Heart left ventricle (tissue), 13 donors: ENCODE measurements at regions not wholly inside any gene's neighbourhood (a gene's known extent, or its start where the extent isn't known, plus 50 kb on each side); places are given as distances from the start of the nearest gene placed in this dataset.

Experiments used
- POLR2A ChIP-seq, 2 donors: fragments of 450-650 bp; IDR thresholded peaks; one replicate each; pipeline ENCODE4 v1.6.1; 2017; ENCODE audit warnings: antibody characterized with exemption in 2 of 2, mild to moderate bottlenecking in 2 of 2, moderate library complexity in 2 of 2
- TF ChIP-seq, protein P1 (sequence below), 12 donors: fragments of 200-600 bp; sonication (generic) in 4 of 12; IDR thresholded peaks; one replicate each; pipeline versions ENCODE4 v1.5.0 to v1.8.0; 2018 to 2022; ENCODE audit warnings: antibody characterized with exemption in 12 of 12, mild to moderate bottlenecking in 5 of 12
- donor health status: ischemic (EF 13 %, LVEDD 7.1; RV severe dilation, severe dysfunction).
- donor health status: DM: no; HTN: yes; CAD: no.
- donor health status: DM: no; HTN: no; CAD: no.
- donor health status: ischemic (EF 25% LVEDD 6.9; RV normal size, moderate dysfunction).
- donor health status: ischemic (EF 25% LVEDD 5.7; RV mildly dilated, moderate dysfunction).
- donor health status: ischemic (EF 35%, LVEDD 5.7; RV mildly dilated, moderate dysfunction).
- donor health status: nonischemic (EF 11% LVEDD 7.7; RV severe dilation, severe dysfunction).
- donor health status: DM: yes; HTN: yes; CAD: no.
- donor health status: PGD.
- donor health status: ischemic (EF 29% LVEDD 5.4; RV normal size, mild dysfunction).
- donor health status: nonischemic (EF 23%, LVEDD 6.1; RV moderate dilation, normal function).

DNA sequence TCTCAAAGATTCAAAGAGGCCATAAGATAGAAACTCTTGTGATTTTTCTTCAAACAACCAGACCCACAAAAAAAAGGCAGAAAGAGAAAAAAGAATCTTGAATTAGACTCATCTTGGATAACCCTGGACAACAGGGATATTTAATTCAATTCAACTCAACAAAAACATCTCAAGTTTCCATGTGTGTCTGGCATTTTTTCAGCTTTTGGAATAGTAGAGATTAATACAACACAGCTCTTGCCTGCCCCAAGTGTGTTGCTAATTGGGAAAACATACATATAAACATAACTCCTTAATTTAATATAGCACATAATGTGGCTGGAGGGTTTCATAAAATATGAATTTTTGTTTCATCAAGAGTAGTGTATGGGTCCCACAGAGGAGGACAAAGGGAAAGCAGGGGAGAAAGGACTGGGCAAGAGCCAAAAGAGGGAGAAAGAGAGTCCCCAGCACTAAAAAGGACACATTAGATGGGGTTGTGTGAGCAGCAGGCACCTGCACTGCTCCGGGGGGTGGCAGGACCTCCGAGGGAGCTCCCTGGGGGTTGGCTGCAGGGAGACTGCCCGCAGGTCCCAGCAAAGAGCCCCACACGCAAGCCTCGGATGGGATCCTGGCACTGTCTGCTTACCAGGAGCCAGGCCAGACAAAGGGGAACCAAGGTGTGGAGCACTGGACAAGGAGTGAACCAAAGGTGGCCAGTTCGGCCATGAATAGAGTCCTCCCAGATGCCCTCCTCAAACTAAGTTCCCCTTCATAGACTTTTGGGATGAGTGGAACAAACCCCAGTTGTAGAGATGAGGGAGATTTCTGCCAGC, 65.6 kb upstream of the TMEM72 start:
- TF ChIP-seq POLR2A (IDR thresholded peaks at IDR 0.05), result no peak
- TF ChIP-seq, protein P1, sequence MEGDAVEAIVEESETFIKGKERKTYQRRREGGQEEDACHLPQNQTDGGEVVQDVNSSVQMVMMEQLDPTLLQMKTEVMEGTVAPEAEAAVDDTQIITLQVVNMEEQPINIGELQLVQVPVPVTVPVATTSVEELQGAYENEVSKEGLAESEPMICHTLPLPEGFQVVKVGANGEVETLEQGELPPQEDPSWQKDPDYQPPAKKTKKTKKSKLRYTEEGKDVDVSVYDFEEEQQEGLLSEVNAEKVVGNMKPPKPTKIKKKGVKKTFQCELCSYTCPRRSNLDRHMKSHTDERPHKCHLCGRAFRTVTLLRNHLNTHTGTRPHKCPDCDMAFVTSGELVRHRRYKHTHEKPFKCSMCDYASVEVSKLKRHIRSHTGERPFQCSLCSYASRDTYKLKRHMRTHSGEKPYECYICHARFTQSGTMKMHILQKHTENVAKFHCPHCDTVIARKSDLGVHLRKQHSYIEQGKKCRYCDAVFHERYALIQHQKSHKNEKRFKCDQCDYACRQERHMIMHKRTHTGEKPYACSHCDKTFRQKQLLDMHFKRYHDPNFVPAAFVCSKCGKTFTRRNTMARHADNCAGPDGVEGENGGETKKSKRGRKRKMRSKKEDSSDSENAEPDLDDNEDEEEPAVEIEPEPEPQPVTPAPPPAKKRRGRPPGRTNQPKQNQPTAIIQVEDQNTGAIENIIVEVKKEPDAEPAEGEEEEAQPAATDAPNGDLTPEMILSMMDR (IDR thresholded peaks at IDR 0.05), result no peak
